GM18517 (cell line): ENCODE measurements at regions not wholly inside any gene's neighbourhood (a gene's known extent, or its start where the extent isn't known, plus 50 kb on each side); places are given as distances from the start of the nearest gene placed in this dataset.
"Not testable (repeated sequence)": the region's sequence is repeated elsewhere in the genome, so short reads cannot be mapped to it uniquely, and the experiment has no call there.

Experiments used
- ATAC-seq: cut with Tn5 transposase; IDR thresholded peaks from one replicate; pipeline ENCODE4 v1.9.1; 2021; ENCODE audit warnings: mild to moderate bottlenecking, moderate library complexity; ENCODE audit not compliant: unreplicated experiment

- no peak for ATAC-seq
Measured at GRCh38 chr14:88064841-88065240, 59.9 kb downstream of the GPR65 start.

DNA sequence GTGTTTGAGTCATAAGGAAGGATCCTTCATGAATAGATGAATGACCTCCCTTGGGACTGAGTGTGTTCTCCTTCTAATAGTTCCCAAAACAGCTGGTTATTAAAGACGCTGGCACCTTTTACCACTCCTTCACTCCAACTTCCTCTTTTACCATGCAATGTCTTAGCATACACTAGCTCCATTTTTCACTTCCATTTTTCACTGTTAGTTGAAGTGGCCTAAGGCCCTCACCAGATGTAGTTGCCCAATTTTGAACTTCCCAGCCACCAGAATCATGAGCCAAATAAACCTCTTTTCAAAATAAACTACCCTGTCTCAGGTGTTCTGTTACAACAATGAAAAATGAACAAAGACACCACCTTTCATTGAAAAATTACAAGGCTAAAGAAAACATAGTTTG lies 64.7 kb downstream of the GPR65 start:
- no peak for ATAC-seq

- ATAC-seq, result no peak
Measured at GRCh38 chr14:88075269-88075981, 70.5 kb downstream of the GPR65 start.

DNA sequence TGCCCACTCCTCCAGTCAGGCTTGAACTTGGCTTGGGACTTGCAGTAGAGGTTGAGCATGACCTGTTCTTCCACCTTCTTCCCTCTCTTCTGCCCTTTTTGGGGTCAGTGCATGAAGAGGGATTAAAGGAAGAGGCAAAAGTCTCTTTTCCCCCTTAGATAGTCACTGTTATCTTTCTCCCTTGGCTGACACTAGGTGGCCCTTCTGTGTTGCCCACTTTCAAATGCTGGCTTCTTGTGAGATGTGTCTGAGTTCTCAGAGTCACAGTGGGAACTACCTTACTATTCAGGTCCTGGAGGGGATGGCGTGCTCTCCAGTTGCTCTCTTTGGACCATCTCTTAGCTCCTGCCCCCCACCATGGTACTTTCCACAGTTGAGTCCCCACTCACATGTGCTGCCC lies 73.6 kb downstream of the GPR65 start:
- ATAC-seq, result no peak

DNA sequence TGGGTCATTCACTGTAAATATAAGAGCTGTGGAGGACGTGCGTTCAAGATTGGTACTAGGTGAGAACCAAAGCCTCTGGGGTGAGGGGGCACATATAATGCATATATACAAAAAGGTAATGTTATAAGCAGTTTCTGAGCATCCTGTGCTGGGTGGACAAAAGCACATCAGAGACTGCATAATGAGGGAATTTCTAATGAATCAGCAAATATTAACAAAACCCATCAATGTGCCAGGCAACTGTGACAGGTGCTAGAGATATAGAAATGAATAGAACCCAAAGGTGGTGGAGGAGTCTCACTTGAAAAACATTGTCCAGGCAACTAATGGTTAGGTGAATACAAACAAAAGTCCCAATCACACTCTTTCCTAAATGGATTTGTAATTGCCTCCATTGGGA lies 74.7 kb downstream of the GPR65 start:
- no peak for ATAC-seq

- no peak for ATAC-seq
Measured at GRCh38 chr14:88085736-88086135, 80.8 kb downstream of the GPR65 start.

DNA sequence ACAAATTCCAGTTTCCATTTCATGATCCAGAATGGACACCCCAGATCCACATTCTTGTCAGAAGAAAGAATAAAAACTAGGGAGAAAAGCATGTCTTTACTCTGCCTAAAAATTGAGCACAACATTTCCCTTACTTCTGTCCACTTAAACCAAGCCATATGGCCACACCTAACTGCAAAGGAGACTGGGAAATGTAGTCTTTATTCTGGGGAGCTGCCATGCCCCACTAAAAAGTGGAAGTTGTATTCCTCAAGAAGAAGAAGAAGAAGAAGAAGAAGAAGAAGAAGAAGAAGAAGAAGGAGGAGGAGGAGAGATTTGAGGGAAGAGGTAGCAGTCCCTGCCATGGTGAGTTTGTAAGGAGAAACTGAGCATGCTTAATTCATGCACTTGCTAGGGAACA lies 84.5 kb downstream of the GPR65 start:
- ATAC-seq, result no peak

- ATAC-seq, result no peak
Measured at GRCh38 chr14:88092529-88092928, 87.6 kb downstream of the GPR65 start.

GRCh38 chr14:88095791-88096190 lies 90.9 kb downstream of the GPR65 start:
- ATAC-seq, result no peak

DNA sequence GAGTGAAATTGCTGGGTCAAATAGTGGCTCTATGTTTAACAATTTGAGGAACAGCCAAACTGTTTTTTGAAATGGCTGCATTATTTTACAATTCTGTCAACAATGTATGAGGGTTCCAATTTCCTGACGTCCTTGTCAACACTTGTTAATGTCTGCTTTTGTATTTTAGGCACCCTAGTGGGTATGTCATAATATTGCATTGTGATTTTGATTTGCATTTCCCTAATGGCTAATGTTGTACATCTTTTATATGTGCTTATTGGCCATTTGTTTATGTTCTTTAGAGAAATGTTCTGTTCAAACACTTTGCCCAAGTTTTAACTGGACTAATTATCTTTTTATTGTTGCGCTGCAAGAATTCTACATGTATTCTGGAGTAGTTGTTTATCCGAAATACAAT lies 93.2 kb downstream of the GPR65 start:
- ATAC-seq, result no peak

DNA sequence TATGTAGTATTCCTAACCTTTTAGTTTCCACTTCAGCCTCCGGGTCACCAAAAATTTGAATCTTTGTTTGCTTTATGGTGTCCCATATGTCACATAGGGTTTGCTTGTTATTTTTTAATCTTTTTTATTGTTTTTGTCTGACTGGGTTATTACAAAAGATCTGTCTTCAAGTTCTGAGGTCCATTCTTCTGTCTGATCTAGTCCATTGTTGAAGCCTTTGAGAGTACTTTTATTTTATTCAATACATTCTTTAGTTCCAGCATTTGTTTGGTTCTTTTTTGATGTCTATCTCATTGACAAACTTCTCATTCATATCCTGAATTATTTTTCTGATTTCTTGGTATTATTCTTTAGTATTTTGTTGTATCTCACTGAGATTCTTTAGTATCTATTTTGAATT lies 99.8 kb downstream of the GPR65 start:
- ATAC-seq, result no peak

GRCh38 chr14:88106377-88106776 lies 101.4 kb downstream of the GPR65 start:
- ATAC-seq, result no peak

GRCh38 chr14:88127669-88128068 lies 122.7 kb downstream of the GPR65 start:
- not testable (repeated sequence) for ATAC-seq

GRCh38 chr14:88128816-88129215 lies 123.9 kb downstream of the GPR65 start:
- ATAC-seq, result no peak

GRCh38 chr14:88129306-88130056 lies 124.5 kb downstream of the GPR65 start:
- ATAC-seq, result peak; percentile 75

GRCh38 chr14:88130057-88130432 lies 125.1 kb downstream of the GPR65 start:
- ATAC-seq, result peak; percentile 35
